Retinal pigment epithelial cell (primary cell): ENCODE measurements at regions not wholly inside any gene's neighbourhood (a gene's known extent, or its start where the extent isn't known, plus 50 kb on each side); places are given as distances from the start of the nearest gene placed in this dataset.

ENCODE experiments used
- DNase-seq: peaks from one replicate; pipeline ENCODE4 v3.0.0-alpha.2; 2010; ENCODE audit warnings: low read depth
- H3K4me3 ChIP-seq: 2 replicates; pipeline ENCODE4 v1.5.1; 2011; ENCODE audit warnings: mild to moderate bottlenecking, low read length, control low read depth, moderate library complexity
- TF ChIP-seq, protein P1 (sequence below): conservative IDR thresholded peaks from 2 replicates; pipeline ENCODE4 v1.5.1; 2011; ENCODE audit warnings: low read depth, low read length, control low read depth, inconsistent platforms

DNA sequence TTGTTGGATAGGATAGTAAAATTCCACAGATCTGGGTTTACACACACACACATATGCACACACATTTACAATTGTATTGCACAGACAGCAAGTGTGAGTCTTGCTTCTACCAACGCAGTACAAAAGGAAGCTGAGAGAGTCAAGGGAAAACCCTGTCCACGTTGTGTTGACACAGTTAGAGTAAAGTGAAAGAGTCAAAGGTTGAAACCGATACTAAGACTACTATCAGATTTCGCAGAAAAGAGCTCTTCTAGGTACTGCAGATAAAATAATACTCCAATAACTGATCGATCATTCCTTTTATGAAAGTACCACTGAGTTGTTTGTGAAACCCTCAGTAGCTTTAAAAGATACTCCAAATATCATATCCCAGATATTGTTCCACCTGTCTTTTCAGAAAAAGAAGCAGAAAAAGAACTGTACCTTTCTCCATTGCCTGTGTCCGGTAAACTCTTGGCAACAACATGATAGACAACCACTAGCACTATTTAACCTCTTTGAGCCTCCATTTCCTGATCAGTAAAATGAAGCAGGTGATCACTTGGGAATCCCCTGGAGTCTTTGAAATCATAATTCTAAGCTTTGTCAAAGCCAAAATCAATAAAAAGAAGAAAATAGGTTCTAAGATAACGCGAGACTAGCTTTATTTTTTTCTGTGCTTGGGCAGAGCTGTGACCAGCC lies 224.6 kb upstream of the FOXN3 start:
- DNase-seq = no peak
- no peak overlapping the region for H3K4me3 ChIP-seq
- TF ChIP-seq, protein P1, sequence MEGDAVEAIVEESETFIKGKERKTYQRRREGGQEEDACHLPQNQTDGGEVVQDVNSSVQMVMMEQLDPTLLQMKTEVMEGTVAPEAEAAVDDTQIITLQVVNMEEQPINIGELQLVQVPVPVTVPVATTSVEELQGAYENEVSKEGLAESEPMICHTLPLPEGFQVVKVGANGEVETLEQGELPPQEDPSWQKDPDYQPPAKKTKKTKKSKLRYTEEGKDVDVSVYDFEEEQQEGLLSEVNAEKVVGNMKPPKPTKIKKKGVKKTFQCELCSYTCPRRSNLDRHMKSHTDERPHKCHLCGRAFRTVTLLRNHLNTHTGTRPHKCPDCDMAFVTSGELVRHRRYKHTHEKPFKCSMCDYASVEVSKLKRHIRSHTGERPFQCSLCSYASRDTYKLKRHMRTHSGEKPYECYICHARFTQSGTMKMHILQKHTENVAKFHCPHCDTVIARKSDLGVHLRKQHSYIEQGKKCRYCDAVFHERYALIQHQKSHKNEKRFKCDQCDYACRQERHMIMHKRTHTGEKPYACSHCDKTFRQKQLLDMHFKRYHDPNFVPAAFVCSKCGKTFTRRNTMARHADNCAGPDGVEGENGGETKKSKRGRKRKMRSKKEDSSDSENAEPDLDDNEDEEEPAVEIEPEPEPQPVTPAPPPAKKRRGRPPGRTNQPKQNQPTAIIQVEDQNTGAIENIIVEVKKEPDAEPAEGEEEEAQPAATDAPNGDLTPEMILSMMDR = no peak

DNA sequence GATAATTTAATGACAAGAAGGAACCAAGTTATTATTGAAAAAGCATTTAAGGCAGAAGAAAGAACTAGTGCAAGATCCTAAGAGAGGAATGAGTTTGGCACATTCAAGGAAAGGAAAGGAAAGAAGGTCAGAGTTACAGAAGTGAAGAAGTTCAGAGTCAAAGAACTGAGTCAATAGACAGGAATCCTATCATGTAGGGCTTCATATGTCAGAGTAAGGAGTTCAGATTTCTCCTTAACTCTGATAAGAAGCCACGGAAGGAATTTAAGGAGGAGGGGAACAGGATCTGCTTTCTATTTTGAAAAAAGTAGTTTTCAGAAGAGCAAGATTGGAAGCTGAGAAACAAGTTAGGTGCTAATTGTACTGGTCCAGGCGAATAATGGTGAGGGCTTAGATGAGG lies 223.1 kb upstream of the FOXN3 start:
- no peak overlapping the region for H3K4me3 ChIP-seq
- DNase-seq = no peak

DNA sequence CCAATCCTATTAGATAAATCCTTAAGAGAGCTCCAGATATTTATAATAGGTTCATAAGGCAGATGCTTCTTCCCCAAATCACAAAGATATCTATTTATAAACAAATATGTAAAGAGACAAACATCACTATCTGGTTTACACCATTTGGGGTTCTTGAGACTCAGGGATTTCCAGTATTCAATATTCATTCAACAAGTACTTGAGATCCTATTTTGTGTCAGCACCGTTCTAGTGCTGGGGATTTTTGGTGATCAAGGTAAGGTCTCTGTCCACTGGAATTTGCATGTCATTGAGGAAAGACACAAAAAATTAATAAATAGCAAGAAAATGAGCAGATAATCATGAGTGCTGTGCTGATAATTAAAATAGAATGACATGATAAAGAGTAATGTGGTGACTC lies 222.7 kb upstream of the FOXN3 start:
- DNase-seq = no peak
- no peak overlapping the region for H3K4me3 ChIP-seq
- TF ChIP-seq, protein P1 = no peak

More for the DNA sequence above, 223.1 kb upstream of the FOXN3 start:
- TF ChIP-seq, protein P1 = no peak

DNA sequence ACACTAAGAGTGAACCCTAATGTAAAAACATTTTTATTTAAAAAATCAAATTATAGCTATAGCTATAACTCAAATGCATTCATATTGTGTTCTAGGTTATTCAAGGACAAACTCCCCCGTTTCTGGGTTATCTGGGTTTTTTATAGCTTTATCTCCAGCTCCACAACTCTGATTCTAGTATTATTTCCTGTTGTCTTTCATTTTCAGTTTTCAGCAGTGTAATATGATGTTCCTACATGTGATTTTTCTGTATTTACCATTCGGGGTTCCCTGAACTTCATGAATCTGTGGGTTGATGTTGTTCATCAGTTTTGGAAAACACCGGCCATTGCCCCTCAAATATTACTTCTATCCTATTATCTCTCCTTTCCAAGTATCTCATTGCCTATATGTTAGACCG lies 221.9 kb upstream of the FOXN3 start:
- no peak overlapping the region for H3K4me3 ChIP-seq
- TF ChIP-seq, protein P1 = no peak
- DNase-seq = no peak

DNA sequence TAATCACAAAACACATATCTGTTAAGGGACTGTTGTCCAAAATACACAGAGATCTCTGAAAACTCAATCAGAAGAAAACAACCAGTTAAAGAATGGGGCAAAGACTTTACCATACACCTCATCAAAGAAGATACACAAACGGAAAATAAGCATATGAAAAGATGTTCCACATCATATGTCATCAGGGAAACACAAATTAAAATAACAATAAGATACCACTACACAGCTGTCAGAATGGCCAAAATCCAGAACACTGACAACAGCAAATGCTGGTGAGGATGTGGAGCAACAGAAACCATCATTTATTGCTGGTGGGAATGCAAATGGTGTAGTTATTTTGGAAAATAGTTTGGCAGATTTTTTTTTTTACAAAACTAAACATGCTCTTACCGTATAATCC lies 220.5 kb upstream of the FOXN3 start:
- DNase-seq = no peak
- TF ChIP-seq, protein P1 = no peak
- H3K4me3 ChIP-seq = no peak overlapping the region

DNA sequence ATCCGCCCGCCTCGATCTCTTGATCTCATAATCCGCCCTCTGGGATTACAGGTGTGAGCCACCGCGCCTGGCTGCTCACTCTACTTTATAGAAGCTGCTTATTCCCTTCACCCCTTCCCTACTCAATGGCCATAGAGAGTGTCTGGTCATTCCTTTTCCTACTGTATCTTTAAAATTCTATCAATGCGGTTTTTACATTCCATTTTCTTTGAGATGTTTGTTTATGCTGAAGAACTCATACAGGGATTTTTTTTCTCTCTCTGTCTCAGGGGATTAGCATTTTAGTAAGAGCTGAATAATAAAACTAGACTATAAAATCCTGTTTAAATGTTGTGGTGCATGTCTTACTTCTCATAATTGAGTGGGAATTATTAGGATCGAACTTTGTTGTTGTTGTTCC lies 218.6 kb upstream of the FOXN3 start:
- H3K4me3 ChIP-seq = no peak overlapping the region
- TF ChIP-seq, protein P1 = no peak
- no peak for DNase-seq

DNA sequence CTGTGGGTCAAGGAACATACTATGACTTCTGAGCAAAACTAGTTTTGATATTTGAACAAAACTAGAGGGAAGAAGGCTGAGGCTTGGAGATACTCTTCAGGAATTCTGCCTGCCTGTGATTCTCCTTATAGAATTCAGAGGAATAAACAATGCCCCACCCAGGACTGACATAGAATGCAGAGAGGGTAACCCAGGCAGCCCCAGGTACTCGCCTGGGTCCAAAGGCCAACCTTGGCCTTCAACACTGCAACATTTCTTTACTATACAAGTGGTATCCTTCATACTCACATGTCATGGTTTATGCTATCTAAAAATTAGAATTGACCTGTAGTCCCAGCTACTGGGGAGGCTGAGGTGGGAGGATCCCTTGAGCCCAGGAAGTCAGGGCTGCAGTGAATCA lies 217.0 kb upstream of the FOXN3 start:
- TF ChIP-seq, protein P1 = no peak
- DNase-seq = no peak
- H3K4me3 ChIP-seq = no peak overlapping the region
